GM21360 (cell line): ENCODE measurements at regions not wholly inside any gene's neighbourhood (a gene's known extent, or its start where the extent isn't known, plus 50 kb on each side); places are given as distances from the start of the nearest gene placed in this dataset.

ENCODE experiments used
- ATAC-seq: cut with Tn5 transposase; IDR thresholded peaks from one replicate; pipeline ENCODE4 v1.9.1; 2021; ENCODE audit warnings: mild to moderate bottlenecking, moderate library complexity; ENCODE audit not compliant: unreplicated experiment

GRCh38 chr5:112653638-112654205, 84.0 kb upstream of the APC start:
- ATAC-seq: no peak

- ATAC-seq: no peak
These were observed 82.2 kb upstream of the APC start for GRCh38 chr5:112655513-112655912.

GRCh38 chr5:112656451-112656850, 81.2 kb upstream of the APC start:
- ATAC-seq: no peak

- no peak for ATAC-seq
These were observed 79.9 kb upstream of the APC start for GRCh38 chr5:112657804-112658203.

GRCh38 chr5:112660359-112660758, 77.3 kb upstream of the APC start:
- ATAC-seq: no peak

GRCh38 chr5:112663146-112663545, 74.5 kb upstream of the APC start:
- no peak for ATAC-seq

- no peak for ATAC-seq
These were observed 69.7 kb upstream of the APC start for GRCh38 chr5:112668016-112668415.

- no peak for ATAC-seq
These were observed 68.8 kb upstream of the APC start for GRCh38 chr5:112668911-112669310.

GRCh38 chr5:112669328-112669963, 68.2 kb upstream of the APC start:
- no peak for ATAC-seq

- no peak for ATAC-seq
These were observed 66.0 kb upstream of the APC start for GRCh38 chr5:112671687-112672086.

GRCh38 chr5:112681481-112681908, 56.2 kb upstream of the APC start:
- ATAC-seq: no peak

GRCh38 chr5:112682621-112683061, 55.0 kb upstream of the APC start:
- no peak for ATAC-seq

GRCh38 chr5:112684121-112684520, 53.6 kb upstream of the APC start:
- no peak for ATAC-seq

GRCh38 chr5:112684737-112685136, 52.9 kb upstream of the APC start:
- no peak for ATAC-seq

GRCh38 chr5:112685386-112685785, 52.3 kb upstream of the APC start:
- no peak for ATAC-seq

GRCh38 chr5:112685931-112686330, 51.8 kb upstream of the APC start:
- no peak for ATAC-seq

GRCh38 chr5:112686675-112687074, 51.0 kb upstream of the APC start:
- ATAC-seq: no peak

- ATAC-seq: no peak
These were observed 50.4 kb upstream of the APC start for GRCh38 chr5:112687306-112687705.
